ENCODE measurements at regions not wholly inside any gene's neighbourhood (a gene's known extent, or its start where the extent isn't known, plus 50 kb on each side); places are given as distances from the start of the nearest gene placed in this dataset.

GRCh38 chr1:229819091-229819490 lies 193.0 kb downstream of the URB2 start:
- no peak for DNase-seq (ENCODE audit: low spot score)
- Histone ChIP-seq H2BK120ac (ENCODE audit: low read depth, low read length) (no peak overlapping the region), H2BK12ac (ENCODE audit: low read length) (no peak overlapping the region), H3K27me3 (ENCODE audit: control insufficient read depth in 3 of 3, insufficient read depth in 3 of 3, low read depth in 1 of 3, low read length in 3 of 3) (no peaks in the 10 kb centered on the region), H3K9ac (ENCODE audit: low read depth, low read length, poor library complexity) (no peak overlapping the region), H3K18ac (ENCODE audit: low read length) (no peak overlapping the region), H2AFZ (ENCODE audit: low read length) (no peak overlapping the region), H3K4me3 (ENCODE audit: low read length in 2 of 2) (no peak overlapping the region), H2AK5ac (ENCODE audit: low read depth, low read length) (no peak overlapping the region), H3K14ac (ENCODE audit: low read length) (no peak overlapping the region), H3K4me2 (ENCODE audit: insufficient read depth, low read length, poor library complexity, severe bottlenecking) (no peak overlapping the region), H2BK15ac (ENCODE audit: low read length) (no peak overlapping the region), H2BK5ac (ENCODE audit: low read length) (no peak overlapping the region), H3K36me3 (replicated peaks in 1 of 2; ENCODE audit: control insufficient read depth in 2 of 2, insufficient read depth in 2 of 2, low read length in 2 of 2) (no peaks in the 10 kb centered on the region), H4K8ac (ENCODE audit: low read depth, low read length) (no peak overlapping the region), H3K79me1 (ENCODE audit: low read depth, low read length) (peaks cover 2% of the 10 kb centered on the region), H3K27ac (replicated peaks; ENCODE audit: low read length) (no peak overlapping the region), H3K23ac (ENCODE audit: low read depth, low read length, poor library complexity) (no peak overlapping the region), H3K4ac (ENCODE audit: low read length) (no peak overlapping the region), H3K4me1 (ENCODE audit: control insufficient read depth in 2 of 2, insufficient read depth in 1 of 2, low read depth in 1 of 2, low read length in 2 of 2) (peaks cover 0 to 4% of the 10 kb centered on the region in 2 donors), H4K91ac (ENCODE audit: low read depth, low read length, poor library complexity) (no peak overlapping the region), H3K9me3 (replicated peaks in 1 of 2; ENCODE audit: control insufficient read depth in 2 of 2, insufficient read depth in 1 of 2, low read depth in 1 of 2, low read length in 2 of 2) (peaks cover 4% of the 10 kb centered on the region in 2 donors)
- no CpG with 5 or more reads among the region's 1 CpG for WGBS, 2 donors (ENCODE audit: extremely low coverage in 2 of 2, insufficient read length in 2 of 2, insufficient replicate concordance in 1 of 2)

- no peak overlapping the region for H3K9ac ChIP-seq (ENCODE audit: low read depth, low read length, poor library complexity)
- no peak overlapping the region for H3K23ac ChIP-seq (ENCODE audit: low read depth, low read length, poor library complexity)
- DNase-seq (ENCODE audit: low spot score) = no peak
- H3K4me1 ChIP-seq (ENCODE audit: control insufficient read depth in 2 of 2, insufficient read depth in 1 of 2, low read depth in 1 of 2, low read length in 2 of 2) = no peaks in the 10 kb centered on the region
- WGBS, 2 donors (ENCODE audit: extremely low coverage in 2 of 2, insufficient read length in 2 of 2, insufficient replicate concordance in 1 of 2) = no CpG with 5 or more reads among the region's 4 CpGs
- H3K79me1 ChIP-seq (ENCODE audit: low read depth, low read length) = no peaks in the 10 kb centered on the region
- H3K18ac ChIP-seq (ENCODE audit: low read length) = no peak overlapping the region
- no peak overlapping the region for H3K27ac ChIP-seq (replicated peaks; ENCODE audit: low read length)
- H3K36me3 ChIP-seq (replicated peaks in 1 of 2; ENCODE audit: control insufficient read depth in 2 of 2, insufficient read depth in 2 of 2, low read length in 2 of 2) = no peaks in the 10 kb centered on the region
- H3K27me3 ChIP-seq (ENCODE audit: control insufficient read depth in 3 of 3, insufficient read depth in 3 of 3, low read depth in 1 of 3, low read length in 3 of 3) = no peaks in the 10 kb centered on the region
- no peak overlapping the region for H2BK15ac ChIP-seq (ENCODE audit: low read length)
- H2BK5ac ChIP-seq (ENCODE audit: low read length) = no peak overlapping the region
- no peak overlapping the region for H2AK5ac ChIP-seq (ENCODE audit: low read depth, low read length)
- H3K4me2 ChIP-seq (ENCODE audit: insufficient read depth, low read length, poor library complexity, severe bottlenecking) = no peak overlapping the region
- H2BK12ac ChIP-seq (ENCODE audit: low read length) = no peak overlapping the region
- no peak overlapping the region for H3K4me3 ChIP-seq (ENCODE audit: low read length in 2 of 2)
- H3K4ac ChIP-seq (ENCODE audit: low read length) = no peak overlapping the region
- H2AFZ ChIP-seq (ENCODE audit: low read length) = no peak overlapping the region
- no peak overlapping the region for H4K91ac ChIP-seq (ENCODE audit: low read depth, low read length, poor library complexity)
- no peak overlapping the region for H2BK120ac ChIP-seq (ENCODE audit: low read depth, low read length)
- H4K8ac ChIP-seq (ENCODE audit: low read depth, low read length) = no peak overlapping the region
- peaks cover 4% of the 10 kb centered on the region in 2 donors for H3K9me3 ChIP-seq (replicated peaks in 1 of 2; ENCODE audit: control insufficient read depth in 2 of 2, insufficient read depth in 1 of 2, low read depth in 1 of 2, low read length in 2 of 2)
- H3K14ac ChIP-seq (ENCODE audit: low read length) = no peak overlapping the region
These were observed 196.0 kb downstream of the URB2 start for GRCh38 chr1:229822026-229822425.

GRCh38 chr1:229825042-229825441 lies 199.0 kb downstream of the URB2 start:
- Histone ChIP-seq H3K14ac (ENCODE audit: low read length) (no peak overlapping the region), H3K4ac (ENCODE audit: low read length) (no peak overlapping the region), H4K8ac (ENCODE audit: low read depth, low read length) (no peak overlapping the region), H3K9me3 (replicated peaks in 1 of 2; ENCODE audit: control insufficient read depth in 2 of 2, insufficient read depth in 1 of 2, low read depth in 1 of 2, low read length in 2 of 2) (no peaks in the 10 kb centered on the region), H3K18ac (ENCODE audit: low read length) (no peak overlapping the region), H3K27ac (replicated peaks; ENCODE audit: low read length) (no peak overlapping the region), H3K36me3 (replicated peaks in 1 of 2; ENCODE audit: control insufficient read depth in 2 of 2, insufficient read depth in 2 of 2, low read length in 2 of 2) (no peaks in the 10 kb centered on the region), H3K4me2 (ENCODE audit: insufficient read depth, low read length, poor library complexity, severe bottlenecking) (no peak overlapping the region), H3K4me3 (ENCODE audit: low read length in 2 of 2) (no peak overlapping the region), H2BK5ac (ENCODE audit: low read length) (no peak overlapping the region), H3K9ac (ENCODE audit: low read depth, low read length, poor library complexity) (no peak overlapping the region), H3K79me1 (ENCODE audit: low read depth, low read length) (no peaks in the 10 kb centered on the region), H2BK15ac (ENCODE audit: low read length) (no peak overlapping the region), H3K4me1 (ENCODE audit: control insufficient read depth in 2 of 2, insufficient read depth in 1 of 2, low read depth in 1 of 2, low read length in 2 of 2) (no peaks in the 10 kb centered on the region), H3K27me3 (ENCODE audit: control insufficient read depth in 3 of 3, insufficient read depth in 3 of 3, low read depth in 1 of 3, low read length in 3 of 3) (no peaks in the 10 kb centered on the region), H4K91ac (ENCODE audit: low read depth, low read length, poor library complexity) (no peak overlapping the region), H2BK120ac (ENCODE audit: low read depth, low read length) (no peak overlapping the region), H2AK5ac (ENCODE audit: low read depth, low read length) (no peak overlapping the region), H2BK12ac (ENCODE audit: low read length) (no peak overlapping the region), H3K23ac (ENCODE audit: low read depth, low read length, poor library complexity) (no peak overlapping the region), H2AFZ (ENCODE audit: low read length) (no peak overlapping the region)
- no CpG with 5 or more reads among the region's 2 CpGs for WGBS, 2 donors (ENCODE audit: extremely low coverage in 2 of 2, insufficient read length in 2 of 2, insufficient replicate concordance in 1 of 2)
- no peak for DNase-seq (ENCODE audit: low spot score)

- H2BK5ac ChIP-seq (ENCODE audit: low read length) = no peak overlapping the region
- H3K4me2 ChIP-seq (ENCODE audit: insufficient read depth, low read length, poor library complexity, severe bottlenecking) = no peak overlapping the region
- no peaks in the 10 kb centered on the region for H3K9me3 ChIP-seq (replicated peaks in 1 of 2; ENCODE audit: control insufficient read depth in 2 of 2, insufficient read depth in 1 of 2, low read depth in 1 of 2, low read length in 2 of 2)
- H2AFZ ChIP-seq (ENCODE audit: low read length) = no peak overlapping the region
- no peak overlapping the region for H2AK5ac ChIP-seq (ENCODE audit: low read depth, low read length)
- H4K8ac ChIP-seq (ENCODE audit: low read depth, low read length) = no peak overlapping the region
- H3K4ac ChIP-seq (ENCODE audit: low read length) = no peak overlapping the region
- H3K27ac ChIP-seq (replicated peaks; ENCODE audit: low read length) = no peak overlapping the region
- no peak overlapping the region for H3K9ac ChIP-seq (ENCODE audit: low read depth, low read length, poor library complexity)
- DNase-seq (ENCODE audit: low spot score) = no peak
- no peak overlapping the region for H3K14ac ChIP-seq (ENCODE audit: low read length)
- H2BK120ac ChIP-seq (ENCODE audit: low read depth, low read length) = no peak overlapping the region
- H3K18ac ChIP-seq (ENCODE audit: low read length) = no peak overlapping the region
- peaks cover 0 to 2% (median 0%) of the 10 kb centered on the region in 3 experiments for H3K27me3 ChIP-seq (ENCODE audit: control insufficient read depth in 3 of 3, insufficient read depth in 3 of 3, low read depth in 1 of 3, low read length in 3 of 3)
- H2BK15ac ChIP-seq (ENCODE audit: low read length) = no peak overlapping the region
- no peaks in the 10 kb centered on the region for H3K4me1 ChIP-seq (ENCODE audit: control insufficient read depth in 2 of 2, insufficient read depth in 1 of 2, low read depth in 1 of 2, low read length in 2 of 2)
- no peak overlapping the region for H3K23ac ChIP-seq (ENCODE audit: low read depth, low read length, poor library complexity)
- H2BK12ac ChIP-seq (ENCODE audit: low read length) = no peak overlapping the region
- no peaks in the 10 kb centered on the region for H3K79me1 ChIP-seq (ENCODE audit: low read depth, low read length)
- no peak overlapping the region for H3K4me3 ChIP-seq (ENCODE audit: low read length in 2 of 2)
- H3K36me3 ChIP-seq (replicated peaks in 1 of 2; ENCODE audit: control insufficient read depth in 2 of 2, insufficient read depth in 2 of 2, low read length in 2 of 2) = no peaks in the 10 kb centered on the region
- H4K91ac ChIP-seq (ENCODE audit: low read depth, low read length, poor library complexity) = no peak overlapping the region
- WGBS, 2 donors (ENCODE audit: extremely low coverage in 2 of 2, insufficient read length in 2 of 2, insufficient replicate concordance in 1 of 2) = 100% methylated on average over 1 of the region's 2 CpGs
These were observed 202.4 kb downstream of the URB2 start for GRCh38 chr1:229828461-229828860.
